CD14-positive monocyte (primary cell): ENCODE measurements at regions not wholly inside any gene's neighbourhood (a gene's known extent, or its start where the extent isn't known, plus 50 kb on each side); places are given as distances from the start of the nearest gene placed in this dataset.
"Not testable (repeated sequence)": the region's sequence is repeated elsewhere in the genome, so short reads cannot be mapped to it uniquely, and the experiment has no call there.

Experiments
- DNase-seq, 3 donors: peaks; one replicate each; pipeline ENCODE4 v3.0.0-alpha.2; 2011 to 2022
- H2AFZ ChIP-seq: 2 replicates; pipeline ENCODE4 v1.6.0; 2012; ENCODE audit warnings: mild to moderate bottlenecking, low read depth, low read length, inconsistent platforms; ENCODE audit not compliant: insufficient read depth, poor library complexity, severe bottlenecking
- H3K27ac ChIP-seq, 2 donors: 1 replicate in 1 of 2; 2 replicates in 1 of 2; pipeline ENCODE4 v1.5.1; 2012 to 2013; ENCODE audit warnings: low read length in 2 of 2, control low read depth in 1 of 2, inconsistent platforms in 1 of 2, low read depth in 1 of 2, mild to moderate bottlenecking in 1 of 2
- H3K27me3 ChIP-seq, 2 donors: one replicate each; pipeline versions ENCODE4 v1.6.0 to v1.6.1; 2011 to 2013; ENCODE audit warnings: low read length in 2 of 2; ENCODE audit not compliant: control insufficient read depth in 2 of 2, insufficient read depth in 2 of 2
- H3K36me3 ChIP-seq, 2 donors: replicated peaks in 1 of 2; 1 replicate in 1 of 2; 2 replicates in 1 of 2; pipeline versions ENCODE4 v1.5.1 to v1.6.1; 2012 to 2013; ENCODE audit warnings: low read length in 2 of 2, control low read depth in 1 of 2, inconsistent platforms in 1 of 2, mild to moderate bottlenecking in 1 of 2; ENCODE audit not compliant: insufficient read depth in 2 of 2, control insufficient read depth in 1 of 2
- H3K4me1 ChIP-seq, 2 donors: 1 replicate in 1 of 2; 2 replicates in 1 of 2; pipeline versions ENCODE4 v1.5.1 to v1.6.1; 2012 to 2013; ENCODE audit warnings: low read length in 2 of 2, control low read depth in 1 of 2, inconsistent platforms in 1 of 2, mild to moderate bottlenecking in 1 of 2, moderate library complexity in 1 of 2; ENCODE audit not compliant: insufficient read depth in 2 of 2, control insufficient read depth in 1 of 2
- H3K4me2 ChIP-seq: replicated peaks from 2 replicates; pipeline ENCODE3; 2012; ENCODE audit warnings: low read length, moderate library complexity, mild to moderate bottlenecking; ENCODE audit not compliant: poor library complexity, severe bottlenecking; ENCODE audit errors: extremely low read depth
- H3K4me3 ChIP-seq, 3 experiments: fragments of 200-600 bp in 1 of 3; sonication (generic) in 1 of 3; replicated peaks in 1 of 3; 1 replicate in 2 of 3; 2 replicates in 1 of 3; pipeline ENCODE4 v1.5.1; 2011 to 2013; ENCODE audit warnings: low read length in 3 of 3, mild to moderate bottlenecking in 3 of 3, control low read depth in 2 of 3, low read depth in 2 of 3, inconsistent platforms in 1 of 3, moderate library complexity in 1 of 3
- H3K79me2 ChIP-seq: 2 replicates; pipeline ENCODE4 v1.6.0; 2012; ENCODE audit warnings: mild to moderate bottlenecking, control low read depth, inconsistent platforms, low read length, moderate library complexity; ENCODE audit not compliant: insufficient read depth
- H3K9ac ChIP-seq: 2 replicates; pipeline ENCODE4 v1.6.0; 2017; ENCODE audit warnings: low read length, mild to moderate bottlenecking; ENCODE audit not compliant: insufficient read depth, poor library complexity, severe bottlenecking
- H3K9me3 ChIP-seq, 2 donors: replicated peaks in 1 of 2; 1 replicate in 1 of 2; 2 replicates in 1 of 2; pipeline versions ENCODE4 v1.5.1 to v1.6.1; 2012 to 2013; ENCODE audit warnings: low read length in 2 of 2, control low read depth in 1 of 2; ENCODE audit not compliant: control insufficient read depth in 1 of 2, insufficient read depth in 1 of 2
- H4K20me1 ChIP-seq: 2 replicates; pipeline ENCODE4 v1.6.0; 2012; ENCODE audit warnings: mild to moderate bottlenecking, low read length, control low read depth, moderate library complexity; ENCODE audit not compliant: insufficient read depth
- H3K27ac Mint-ChIP-seq, 7 donors: one replicate each; pipeline ENCODE4 v1.8.0; 2020; ENCODE audit warnings: mild to moderate bottlenecking in 7 of 7, mixed read lengths in 7 of 7, moderate library complexity in 6 of 7, inconsistent platforms in 2 of 7
- H3K27me3 Mint-ChIP-seq, 3 donors: one replicate each; pipeline ENCODE4 v1.8.0; 2021 to 2022; ENCODE audit warnings: low read depth in 3 of 3, mild to moderate bottlenecking in 3 of 3, mixed read lengths in 3 of 3, moderate library complexity in 3 of 3, inconsistent platforms in 1 of 3
- H3K36me3 Mint-ChIP-seq, 2 donors: one replicate each; pipeline ENCODE4 v1.8.0; 2020; ENCODE audit warnings: mixed read lengths in 2 of 2, inconsistent platforms in 1 of 2, mild to moderate bottlenecking in 1 of 2
- H3K4me1 Mint-ChIP-seq: one replicate; pipeline ENCODE4 v1.8.0; 2020; ENCODE audit warnings: mild to moderate bottlenecking, mixed read lengths
- H3K4me3 Mint-ChIP-seq, 2 donors: one replicate each; pipeline ENCODE4 v1.8.0; 2020; ENCODE audit warnings: mild to moderate bottlenecking in 2 of 2, mixed read lengths in 2 of 2, moderate library complexity in 1 of 2
- H3K9me3 Mint-ChIP-seq, 7 donors: one replicate each; pipeline ENCODE4 v1.8.0; 2020 to 2022; ENCODE audit warnings: mixed read lengths in 7 of 7, mild to moderate bottlenecking in 6 of 7, moderate library complexity in 6 of 7, inconsistent platforms in 2 of 7
- CTCF ChIP-seq: fragments of 200-600 bp; IDR thresholded peaks from one replicate; pipeline ENCODE4 v1.8.0; 2022; ENCODE audit warnings: antibody characterized with exemption, mild to moderate bottlenecking
- WGBS: methylation state at CpG from one replicate; pipeline ENCODE4 v1.1.5; 2013; ENCODE audit warnings: missing lambda C conversion rate; ENCODE audit not compliant: insufficient coverage; 5-methylcytosine and 5-hydroxymethylcytosine counted together
- intact Hi-C, 2 donors: fragments of 100-400 bp; cut with micrococcal nuclease; formaldehyde crosslinking; loops; one replicate each; pipeline versions ENCODE4 v1.15.0 to v1.15.1; 2023

DNA sequence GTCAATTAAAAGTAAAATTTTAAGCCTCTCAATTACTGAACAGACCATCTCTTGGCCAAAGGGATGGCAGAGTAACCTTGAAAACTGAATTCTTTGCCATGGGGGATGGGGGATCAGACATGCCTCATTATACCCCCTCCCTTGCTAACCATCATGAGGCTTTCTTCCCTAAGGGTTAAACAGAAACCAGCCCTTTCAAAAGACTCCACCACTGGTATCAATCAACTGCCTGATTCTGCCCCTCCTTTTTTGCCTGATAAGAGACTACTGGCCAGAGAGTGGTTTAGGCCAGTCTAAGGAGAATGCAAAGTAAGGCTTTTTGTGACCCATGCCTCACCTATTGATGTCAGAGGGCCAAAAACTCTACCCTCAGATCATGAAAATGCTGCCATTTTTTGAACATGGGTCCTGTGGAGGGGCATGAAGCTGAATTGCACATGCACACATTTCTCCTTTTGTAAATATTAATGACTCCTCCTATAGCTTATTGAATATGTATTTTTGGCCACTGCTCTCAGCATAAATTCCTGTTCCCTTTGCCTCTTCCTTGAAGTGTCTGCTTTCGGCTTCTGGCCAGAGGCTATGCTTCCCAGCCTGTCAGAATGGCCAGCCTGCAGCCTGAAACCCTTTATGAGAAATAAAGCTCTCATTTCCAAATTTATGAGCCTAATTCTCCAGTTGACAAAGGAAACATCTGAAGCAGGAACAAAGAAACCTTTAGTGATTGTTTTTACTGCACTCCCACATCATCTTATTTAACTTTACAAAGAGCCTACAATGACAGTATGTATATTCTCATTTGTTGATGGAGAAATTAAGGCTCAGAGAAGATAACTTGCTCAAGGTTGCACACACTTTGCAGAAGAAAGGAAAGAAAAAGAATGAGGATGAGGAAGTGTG lies 270.7 kb upstream of the CELF4 start:
- Mint-ChIP-seq H3K4me3 (no peak overlapping the region), H3K36me3 (no peaks in the 10 kb centered on the region), H3K27ac (no peak overlapping the region), H3K4me1 (no peaks in the 10 kb centered on the region), H3K9me3 (peaks cover 9 to 30% (median 15%) of the 10 kb centered on the region in 7 donors), H3K27me3 (peaks cover 0 to 1% (median 0%) of the 10 kb centered on the region in 3 donors)
- no peak overlapping the region for H3K4me3 ChIP-seq
- H3K9ac ChIP-seq = no peak overlapping the region
- H3K36me3 ChIP-seq = no peaks in the 10 kb centered on the region
- H4K20me1 ChIP-seq = no peaks in the 10 kb centered on the region
- no peak overlapping the region for H3K27ac ChIP-seq
- TF ChIP-seq CTCF = no peak
- H3K9me3 ChIP-seq = peaks cover 14 to 27% of the 10 kb centered on the region in 2 donors
- 86% methylated on average over 1 of the region's 1 CpG for WGBS
- no peak overlapping the region for H3K4me2 ChIP-seq
- intact Hi-C loops = no loop called here
- H3K4me1 ChIP-seq = no peaks in the 10 kb centered on the region
- no peak overlapping the region for H2AFZ ChIP-seq
- no peak for DNase-seq
- H3K79me2 ChIP-seq = no peaks in the 10 kb centered on the region
- H3K27me3 ChIP-seq = no peaks in the 10 kb centered on the region

- not testable (repeated sequence) for H3K27me3 Mint-ChIP-seq, H3K4me1 Mint-ChIP-seq
- WGBS = 94% methylated on average over 9 of the region's 15 CpGs
Measured at GRCh38 chr18:37832010-37832695, 266.6 kb upstream of the CELF4 start.

More at GRCh38 chr18:37832010-37832695, 266.6 kb upstream of the CELF4 start:
- H3K36me3 Mint-ChIP-seq, H3K9ac ChIP-seq, H3K4me1 ChIP-seq, H3K27ac ChIP-seq, H4K20me1 ChIP-seq, DNase-seq, H3K27ac Mint-ChIP-seq, H2AFZ ChIP-seq, H3K4me3 Mint-ChIP-seq, H3K36me3 ChIP-seq, H3K4me2 ChIP-seq, H3K4me3 ChIP-seq, intact Hi-C loops, H3K27me3 ChIP-seq, H3K79me2 ChIP-seq: not testable (repeated sequence)
- peaks cover 11 to 25% (median 15%) of the 10 kb centered on the region in 7 donors for H3K9me3 Mint-ChIP-seq
- H3K9me3 ChIP-seq = peaks cover 11 to 13% of the 10 kb centered on the region in 2 donors
